CD4-positive, alpha-beta T cell treated with Interleukin-4 for 4 hours (primary cell): ENCODE measurements at regions not wholly inside any gene's neighbourhood (a gene's known extent, or its start where the extent isn't known, plus 50 kb on each side); places are given as distances from the start of the nearest gene placed in this dataset.

Source experiments
- DNase-seq: peaks from one replicate; pipeline ENCODE4 v3.0.0-alpha.2; 2020

DNA sequence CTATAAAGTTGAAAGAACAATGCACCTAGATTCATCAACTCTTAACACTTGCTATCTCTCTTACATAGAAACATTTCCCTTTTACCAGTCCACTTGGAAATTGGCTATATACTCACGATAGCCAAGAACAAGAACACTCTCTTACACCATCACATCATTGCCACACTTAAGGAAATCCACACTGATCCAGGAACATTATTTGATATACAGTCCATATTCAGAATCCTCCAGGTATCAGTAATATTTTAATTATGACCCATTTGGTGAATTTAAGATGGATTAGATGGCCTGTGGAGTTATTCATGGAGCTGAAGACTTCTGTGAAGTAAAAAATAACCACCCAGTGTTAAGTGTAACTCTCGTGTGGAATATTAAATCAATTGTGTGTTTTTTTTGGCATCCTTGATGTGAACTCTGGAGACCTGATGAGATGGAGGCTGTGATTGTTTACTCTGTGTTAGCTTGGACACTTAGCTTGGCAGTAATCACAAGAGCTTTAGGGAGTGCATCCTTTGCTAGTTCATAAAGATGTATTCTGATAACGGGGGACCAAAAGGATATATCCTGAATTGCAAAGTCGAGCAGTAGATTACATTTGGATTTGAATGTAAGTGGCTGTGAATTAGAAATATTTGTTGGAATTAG, 52.0 kb upstream of the ABL1 start:
- DNase-seq = no peak

DNA sequence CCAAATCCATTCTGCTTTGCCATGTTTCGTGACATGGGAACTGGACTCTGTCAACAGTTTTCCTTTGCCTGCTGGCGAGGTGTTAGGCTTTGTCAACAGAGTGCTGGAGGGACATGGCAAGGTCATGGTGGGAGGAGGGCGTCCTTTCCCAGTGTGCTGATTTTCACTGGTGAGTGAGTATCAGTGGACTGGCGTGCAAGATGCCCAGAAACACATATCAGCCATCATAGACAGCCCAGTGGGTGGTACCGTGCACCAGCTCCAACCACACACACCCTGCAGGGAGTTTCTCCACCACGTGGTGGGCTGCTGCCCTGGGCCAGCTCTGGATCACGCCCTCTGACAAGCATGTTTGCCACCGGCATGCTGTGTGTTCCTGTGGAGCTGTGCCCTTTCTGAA, 50.0 kb upstream of the ABL1 start:
- no peak for DNase-seq
